Prostate gland (tissue), 2 donors: ENCODE measurements at regions not wholly inside any gene's neighbourhood (a gene's known extent, or its start where the extent isn't known, plus 50 kb on each side); places are given as distances from the start of the nearest gene placed in this dataset.

Experiments
- CTCF ChIP-seq, 4 experiments: fragments of 200-600 bp in 2 of 4; fragments of 450-650 bp in 2 of 4; sonication (generic) in 2 of 4; IDR thresholded peaks; 1 replicate in 3 of 4; 2 replicates in 1 of 4; pipeline ENCODE4 v1.5.1; 2016 to 2019; ENCODE audit warnings: antibody characterized with exemption in 4 of 4, mild to moderate bottlenecking in 2 of 4, moderate library complexity in 2 of 4
- POLR2A ChIP-seq: fragments of 450-650 bp; IDR thresholded peaks from one replicate; pipeline ENCODE4 v1.6.1; 2016; ENCODE audit warnings: antibody characterized with exemption, mild to moderate bottlenecking
- POLR2AphosphoS5 ChIP-seq: sonication (generic); formaldehyde crosslinking; IDR thresholded peaks from one replicate; pipeline ENCODE4 v1.6.1; 2017; ENCODE audit warnings: antibody characterized with exemption

GRCh38 chrX:25076941-25077500 lies 61.3 kb upstream of the ARX start:
- TF ChIP-seq CTCF (IDR thresholded peaks at IDR 0.05) (no peak), POLR2AphosphoS5 (no peak), POLR2A (no peak)
